ENCODE measurements at regions not wholly inside any gene's neighbourhood (a gene's known extent, or its start where the extent isn't known, plus 50 kb on each side); places are given as distances from the start of the nearest gene placed in this dataset.

GRCh38 chr2:5491523-5491922 lies 200.7 kb upstream of the SOX11 start:
- H3K4me1 ChIP-seq: no peaks in the 10 kb centered on the region
- no peak for TF ChIP-seq POLR2A (IDR thresholded peaks at IDR 0.05)
- intact Hi-C loops (cut with DNase I): no loop called here
- H3K9me3 ChIP-seq: no peaks in the 10 kb centered on the region
- no peaks in the 10 kb centered on the region for H3K27me3 ChIP-seq
- 79 to 80% methylated on average over 3 of the region's 3 CpGs for WGBS, 2 donors
- H3K36me3 ChIP-seq: no peaks in the 10 kb centered on the region
- no peak overlapping the region for H3K4me3 ChIP-seq (replicated peaks in 1 of 3)
- H3K27ac ChIP-seq: no peak overlapping the region
- DNase-seq: no peak

- Histone ChIP-seq H3K9me3 (no peaks in the 10 kb centered on the region), H3K4me1 (peaks cover 6% of the 10 kb centered on the region in 2 donors), H3K4me3 (replicated peaks in 1 of 3) (no peak overlapping the region), H3K27ac (no peak overlapping the region), H3K36me3 (no peaks in the 10 kb centered on the region), H3K27me3 (no peaks in the 10 kb centered on the region)
- TF ChIP-seq CTCF (IDR thresholded peaks at IDR 0.05): no peak
- no peak for TF ChIP-seq POLR2A (IDR thresholded peaks at IDR 0.05)
- intact Hi-C loops (cut with DNase I): no loop called here
- DNase-seq: no peak
- whole genome bisulfite sequencing, 2 donors: 89 to 97% methylated on average over 17 of the region's 17 CpGs
These were observed 198.9 kb upstream of the SOX11 start for GRCh38 chr2:5493256-5493655.

- Histone ChIP-seq H3K4me3 (replicated peaks in 1 of 3) (no peak overlapping the region), H3K9me3 (no peaks in the 10 kb centered on the region), H3K36me3 (no peaks in the 10 kb centered on the region), H3K27me3 (no peaks in the 10 kb centered on the region), H3K4me1 (peaks cover 6% of the 10 kb centered on the region in 2 donors), H3K27ac (no peak overlapping the region)
- WGBS, 2 donors: 92 to 94% methylated on average over 8 of the region's 8 CpGs
- no peak for DNase-seq
- TF ChIP-seq POLR2A (IDR thresholded peaks at IDR 0.05): no peak
- no peak for TF ChIP-seq CTCF (IDR thresholded peaks at IDR 0.05)
- intact Hi-C loops (cut with DNase I): no loop called here
These were observed 198.0 kb upstream of the SOX11 start for GRCh38 chr2:5494212-5494611.

- DNase-seq: peak; percentile 32 to 54
- intact Hi-C loops (cut with DNase I): no loop called here
- Histone ChIP-seq H3K4me3 (replicated peaks in 1 of 3) (no peak overlapping the region), H3K27me3 (no peaks in the 10 kb centered on the region), H3K4me1 (peaks cover 6% of the 10 kb centered on the region in 2 donors), H3K9me3 (no peaks in the 10 kb centered on the region), H3K36me3 (no peaks in the 10 kb centered on the region), H3K27ac (no peak overlapping the region)
- WGBS, 2 donors: 40 to 44% methylated on average over 8 of the region's 8 CpGs
- no peak for TF ChIP-seq POLR2A (IDR thresholded peaks at IDR 0.05)
- no peak for TF ChIP-seq CTCF (IDR thresholded peaks at IDR 0.05)
These were observed 196.6 kb upstream of the SOX11 start for GRCh38 chr2:5495586-5495985.

GRCh38 chr2:5497874-5498273 lies 194.3 kb upstream of the SOX11 start:
- intact Hi-C loops (cut with DNase I): no loop called here
- H3K27me3 ChIP-seq: no peaks in the 10 kb centered on the region
- DNase-seq: no peak
- H3K4me3 ChIP-seq (replicated peaks in 1 of 3): no peak overlapping the region
- peaks cover 6% of the 10 kb centered on the region in 2 donors for H3K4me1 ChIP-seq
- H3K9me3 ChIP-seq: no peaks in the 10 kb centered on the region
- H3K36me3 ChIP-seq: no peaks in the 10 kb centered on the region
- 92 to 93% methylated on average over 10 of the region's 10 CpGs for WGBS, 2 donors
- TF ChIP-seq POLR2A (IDR thresholded peaks at IDR 0.05): no peak
- TF ChIP-seq CTCF (IDR thresholded peaks at IDR 0.05): no peak
- H3K27ac ChIP-seq: no peak overlapping the region

- peaks cover 6 to 7% of the 10 kb centered on the region in 2 donors for H3K4me1 ChIP-seq
- intact Hi-C loops (cut with DNase I): no loop called here
- no peak for TF ChIP-seq CTCF (IDR thresholded peaks at IDR 0.05)
- TF ChIP-seq POLR2A (IDR thresholded peaks at IDR 0.05): no peak
- H3K4me3 ChIP-seq (replicated peaks in 1 of 3): no peak overlapping the region
- H3K27me3 ChIP-seq: no peaks in the 10 kb centered on the region
- H3K36me3 ChIP-seq: no peaks in the 10 kb centered on the region
- no peaks in the 10 kb centered on the region for H3K9me3 ChIP-seq
- WGBS, 2 donors: 36 to 46% methylated on average over 1 of the region's 1 CpG
- DNase-seq: no peak
- no peak overlapping the region for H3K27ac ChIP-seq
These were observed 190.4 kb upstream of the SOX11 start for GRCh38 chr2:5501807-5502206.

Measured in thyroid gland (tissue), 4 donors.